ENCODE measurements at regions not wholly inside any gene's neighbourhood (a gene's known extent, or its start where the extent isn't known, plus 50 kb on each side); places are given as distances from the start of the nearest gene placed in this dataset.

DNA sequence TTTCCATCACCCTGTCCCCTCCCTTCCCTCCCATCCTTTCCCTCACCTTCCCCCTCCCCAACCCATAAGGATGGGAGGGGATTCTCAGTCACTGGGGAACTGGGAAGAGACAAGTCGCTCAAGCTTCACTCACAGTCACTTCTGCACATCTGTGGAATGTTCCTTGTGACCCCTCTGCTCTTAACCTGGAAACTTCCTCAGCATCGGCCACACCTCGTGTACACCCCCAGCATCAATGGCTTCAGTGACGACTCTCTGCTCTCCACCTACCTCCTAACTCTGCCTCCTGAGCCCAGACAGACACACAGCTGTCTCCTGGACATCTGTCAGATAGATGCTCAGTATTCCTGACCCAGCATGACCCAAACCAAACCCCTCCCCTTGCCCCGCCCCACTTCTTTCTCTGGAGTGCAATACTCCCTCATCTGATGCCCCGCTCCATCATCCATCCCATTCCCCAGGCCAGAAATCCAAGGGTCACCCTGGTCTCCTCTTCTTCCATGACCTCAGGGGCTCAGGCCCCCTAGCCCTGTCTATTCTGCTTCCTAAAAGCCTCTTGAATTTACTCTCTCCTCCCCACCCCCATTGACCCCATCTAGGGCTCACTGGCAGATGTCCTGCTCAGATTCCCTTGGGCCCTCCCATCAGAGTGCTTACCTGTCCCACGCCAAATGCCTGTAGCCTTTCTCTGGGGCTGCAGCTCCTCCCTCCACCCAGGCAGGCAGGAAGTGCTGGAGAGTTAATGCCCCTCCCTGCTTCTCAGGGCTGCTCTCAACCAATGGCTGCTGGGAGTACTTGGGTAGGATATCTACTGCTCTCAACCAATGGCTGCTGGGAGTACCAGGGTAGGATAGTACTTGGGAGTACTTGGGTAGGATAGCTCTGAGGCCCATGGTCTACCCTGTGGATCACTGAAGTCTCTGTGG is 83.1 kb upstream of the CSF3R start:
- POLR2A ChIA-PET, result no interaction called here
- no peak overlapping the region for H3K4me3 ChIP-seq (ENCODE audit: low read depth, low read length)
- TF ChIP-seq, protein P1, sequence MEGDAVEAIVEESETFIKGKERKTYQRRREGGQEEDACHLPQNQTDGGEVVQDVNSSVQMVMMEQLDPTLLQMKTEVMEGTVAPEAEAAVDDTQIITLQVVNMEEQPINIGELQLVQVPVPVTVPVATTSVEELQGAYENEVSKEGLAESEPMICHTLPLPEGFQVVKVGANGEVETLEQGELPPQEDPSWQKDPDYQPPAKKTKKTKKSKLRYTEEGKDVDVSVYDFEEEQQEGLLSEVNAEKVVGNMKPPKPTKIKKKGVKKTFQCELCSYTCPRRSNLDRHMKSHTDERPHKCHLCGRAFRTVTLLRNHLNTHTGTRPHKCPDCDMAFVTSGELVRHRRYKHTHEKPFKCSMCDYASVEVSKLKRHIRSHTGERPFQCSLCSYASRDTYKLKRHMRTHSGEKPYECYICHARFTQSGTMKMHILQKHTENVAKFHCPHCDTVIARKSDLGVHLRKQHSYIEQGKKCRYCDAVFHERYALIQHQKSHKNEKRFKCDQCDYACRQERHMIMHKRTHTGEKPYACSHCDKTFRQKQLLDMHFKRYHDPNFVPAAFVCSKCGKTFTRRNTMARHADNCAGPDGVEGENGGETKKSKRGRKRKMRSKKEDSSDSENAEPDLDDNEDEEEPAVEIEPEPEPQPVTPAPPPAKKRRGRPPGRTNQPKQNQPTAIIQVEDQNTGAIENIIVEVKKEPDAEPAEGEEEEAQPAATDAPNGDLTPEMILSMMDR (IDR thresholded peaks at IDR 0.05; ENCODE audit: insufficient read depth, low read length, missing control alignments), result no peak
- CTCF ChIA-PET, result interaction anchor here (0.6 to 2.1 kb wide), 2 partner anchors 10 to 12 kb away, joined by 4 to 6 read pairs; no protein-coding TSS in a partner anchor
- no peak for DNase-seq (ENCODE audit: low read depth, low spot score)

DNA sequence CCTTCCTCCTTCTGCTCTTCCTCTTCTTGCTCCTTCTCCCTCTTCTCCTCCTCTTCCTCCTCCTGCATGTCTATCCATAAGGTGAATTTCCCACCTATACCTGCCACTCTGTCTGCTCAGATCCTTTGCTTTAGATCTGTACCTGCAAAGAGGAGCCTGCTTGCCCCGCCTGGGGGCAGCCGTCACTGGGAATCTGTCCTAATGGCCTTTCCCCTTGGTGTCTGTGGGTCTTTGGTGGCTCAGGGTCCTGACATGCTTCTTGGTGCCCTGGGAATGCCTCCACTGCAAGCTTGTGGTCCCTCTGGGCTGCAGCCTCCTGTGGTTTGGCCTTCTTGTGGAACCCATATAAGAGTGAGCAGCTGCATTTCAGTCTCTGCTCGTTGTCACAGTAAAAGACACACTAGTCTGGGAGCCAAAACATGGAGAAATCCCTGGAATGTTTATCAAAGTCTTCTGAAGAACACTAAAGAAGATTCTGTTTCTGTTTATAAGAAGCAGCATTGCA is 79.5 kb upstream of the CSF3R start:
- DNase-seq (ENCODE audit: low read depth, low spot score), result no peak
- POLR2A ChIA-PET, result no interaction called here
- CTCF ChIA-PET, result interaction anchor here (4.0 kb wide), 1 partner anchor 14 kb away, joined by 14 read pairs; no protein-coding TSS in a partner anchor
- TF ChIP-seq, protein P1 (IDR thresholded peaks at IDR 0.05; ENCODE audit: insufficient read depth, low read length, missing control alignments), result no peak
- no peak overlapping the region for H3K4me3 ChIP-seq (ENCODE audit: low read depth, low read length)

- H3K4me3 ChIP-seq (ENCODE audit: low read depth, low read length), result no peak overlapping the region
- ChIA-PET POLR2A (no interaction called here), CTCF (interaction anchor here (1.1 to 4.0 kb wide), 3 partner anchors 11 to 15 kb away, joined by 3 to 14 read pairs (median 3); no protein-coding TSS in a partner anchor)
- DNase-seq (ENCODE audit: low read depth, low spot score), result no peak
- TF ChIP-seq, protein P1 (IDR thresholded peaks at IDR 0.05; ENCODE audit: insufficient read depth, low read length, missing control alignments), result no peak
Observed at GRCh38 chr1:36561361-36561724, 78.6 kb upstream of the CSF3R start.

DNA sequence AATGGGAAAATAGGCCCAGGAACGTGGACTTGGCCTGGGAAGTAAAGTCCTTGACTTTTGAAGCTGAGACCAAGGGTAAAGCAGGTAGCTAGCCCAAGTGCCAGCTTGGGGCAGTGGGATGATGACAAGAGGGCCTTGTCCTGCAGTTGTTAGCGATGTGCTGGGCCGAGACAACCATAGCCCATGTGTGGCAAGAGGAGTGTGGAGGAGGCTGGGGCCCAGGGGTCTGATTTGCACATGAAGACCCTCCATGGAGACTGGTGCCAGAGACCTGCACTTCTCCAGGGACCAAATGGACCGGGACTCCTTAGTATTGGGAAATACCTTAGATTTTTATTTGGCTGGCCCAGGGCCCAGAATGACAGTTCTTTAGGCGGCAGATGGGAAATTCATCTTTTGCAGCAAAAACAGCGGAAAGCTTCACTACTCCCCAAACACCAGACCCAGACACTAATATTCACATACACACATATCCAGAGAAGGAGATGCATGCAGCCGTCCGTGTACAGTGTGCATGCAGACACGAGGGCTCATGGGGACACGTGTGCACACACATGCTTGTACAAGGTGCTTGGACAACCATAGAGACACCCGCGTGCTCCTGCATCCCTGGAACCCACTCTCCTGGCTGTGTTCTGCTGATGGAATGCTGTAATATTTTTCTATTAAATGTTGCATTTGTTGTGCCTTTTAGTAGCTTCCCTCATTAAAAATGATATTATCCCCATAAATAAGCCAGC is 78.1 kb upstream of the CSF3R start:
- TF ChIP-seq, protein P1 (IDR thresholded peaks at IDR 0.05; ENCODE audit: insufficient read depth, low read length, missing control alignments), result no peak
- ChIA-PET CTCF (interaction anchor here (1.1 to 4.0 kb wide), 3 partner anchors 11 to 15 kb away, joined by 3 to 14 read pairs (median 3); no protein-coding TSS in a partner anchor), POLR2A (no interaction called here)
- no peak overlapping the region for H3K4me3 ChIP-seq (ENCODE audit: low read depth, low read length)
- no peak for DNase-seq (ENCODE audit: low read depth, low spot score)

DNA sequence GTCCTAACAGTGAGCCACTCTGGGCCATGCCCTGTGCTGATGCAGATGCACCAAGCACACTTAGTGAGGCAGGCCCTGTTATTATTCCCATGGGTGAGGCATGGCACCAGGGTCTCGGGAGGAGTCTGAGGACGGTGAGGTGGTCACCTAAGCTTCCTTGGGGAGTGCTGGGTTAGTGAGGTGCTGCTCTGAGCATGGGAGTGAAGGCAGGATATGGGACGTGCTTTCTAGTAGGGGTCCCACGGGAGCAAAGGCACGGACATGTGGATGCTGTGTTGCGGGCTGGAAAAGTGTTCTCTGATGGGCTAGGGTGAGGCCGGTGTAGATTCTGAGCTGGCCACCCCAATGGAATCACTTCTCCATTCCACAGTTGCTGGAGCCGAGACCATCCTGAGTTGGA is 77.5 kb upstream of the CSF3R start:
- no peak overlapping the region for H3K4me3 ChIP-seq (ENCODE audit: low read depth, low read length)
- POLR2A ChIA-PET, result no interaction called here
- no peak for DNase-seq (ENCODE audit: low read depth, low spot score)
- CTCF ChIA-PET, result interaction anchor here (1.3 to 4.0 kb wide), 2 partner anchors 13 to 16 kb away, joined by 3 to 14 read pairs; no protein-coding TSS in a partner anchor
- TF ChIP-seq, protein P1 (IDR thresholded peaks at IDR 0.05; ENCODE audit: insufficient read depth, low read length, missing control alignments), result no peak

Measured in AG04449 (cell line).